ENCODE measurements at regions not wholly inside any gene's neighbourhood (a gene's known extent, or its start where the extent isn't known, plus 50 kb on each side); places are given as distances from the start of the nearest gene placed in this dataset.
A peak's percentile ranks its signal among the peaks of the same experiment; 100 is the strongest.
"Not testable (repeated sequence)": the region's sequence is repeated elsewhere in the genome, so short reads cannot be mapped to it uniquely, and the experiment has no call there.

- no peak for DNase-seq (ENCODE audit: low spot score)
These were observed 2031.3 kb upstream of the CELF4 start for GRCh38 chr18:39596891-39597290.

- no peak for DNase-seq (ENCODE audit: low spot score)
These were observed 2030.6 kb upstream of the CELF4 start for GRCh38 chr18:39596221-39596620.

- DNase-seq (ENCODE audit: low spot score) = no peak
These were observed 2028.6 kb upstream of the CELF4 start for GRCh38 chr18:39594206-39594605.

DNA sequence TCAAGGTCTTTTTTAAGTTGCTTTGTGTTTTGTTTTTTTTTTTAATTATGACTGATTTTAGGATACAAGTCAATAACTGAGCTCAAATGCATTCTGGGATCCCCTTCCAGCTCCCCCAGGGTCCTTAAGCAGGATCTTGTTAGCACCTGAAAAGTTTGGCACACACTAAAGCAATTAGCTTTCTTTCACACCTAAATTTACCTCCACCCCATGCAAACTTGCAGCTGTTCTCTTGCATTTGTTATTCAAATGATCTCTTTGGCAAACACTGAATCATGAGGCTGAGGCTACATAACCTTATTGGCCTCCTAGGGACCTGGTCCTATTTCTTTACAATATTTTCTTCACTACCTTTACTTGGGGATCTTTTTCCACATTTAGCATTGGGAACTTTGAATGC, 2026.1 kb upstream of the CELF4 start:
- DNase-seq (ENCODE audit: low spot score) = no peak

GRCh38 chr18:39589496-39589895, 2023.9 kb upstream of the CELF4 start:
- DNase-seq (ENCODE audit: low spot score) = no peak

DNA sequence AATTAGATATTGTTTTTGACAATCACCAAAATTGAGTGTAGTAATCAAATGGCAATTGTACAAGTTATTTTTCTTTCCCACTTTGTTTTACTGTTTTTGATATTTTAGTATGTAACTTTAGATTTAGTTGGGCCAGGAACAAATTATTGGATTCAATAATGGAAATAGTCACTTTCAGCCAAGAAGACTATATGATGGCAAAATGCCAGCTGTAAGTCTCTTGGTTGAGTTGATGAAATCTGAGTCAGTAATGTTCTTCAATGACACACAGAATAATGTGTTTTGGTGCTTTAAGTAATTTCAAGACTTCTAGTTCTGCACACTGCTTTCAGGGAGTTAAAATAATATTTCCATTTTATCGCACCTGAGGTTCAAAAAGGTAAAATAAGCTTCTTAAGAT, 2022.0 kb upstream of the CELF4 start:
- no peak for DNase-seq (ENCODE audit: low spot score)

DNA sequence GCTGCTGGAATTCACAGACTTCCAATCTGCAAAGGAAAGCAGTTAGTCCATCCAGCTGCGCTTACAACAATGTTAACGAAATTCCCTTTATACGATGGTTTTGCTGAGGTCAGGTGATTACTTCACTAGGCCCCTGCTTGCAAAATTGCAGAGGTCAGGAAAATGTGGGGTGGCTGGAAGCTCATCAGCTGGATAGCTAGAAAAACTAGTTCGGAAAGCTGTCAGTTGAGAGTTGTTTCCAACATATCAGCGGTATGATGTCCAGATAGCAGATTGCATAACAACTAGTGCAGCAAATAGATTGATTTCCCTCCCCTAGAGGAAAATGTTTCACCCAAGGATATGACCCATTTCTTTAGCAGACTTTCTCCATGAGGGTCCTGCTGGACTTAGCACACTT, 2021.1 kb upstream of the CELF4 start:
- no peak for DNase-seq (ENCODE audit: low spot score)

GRCh38 chr18:39574897-39575296, 2009.3 kb upstream of the CELF4 start:
- DNase-seq (ENCODE audit: low spot score) = no peak

DNA sequence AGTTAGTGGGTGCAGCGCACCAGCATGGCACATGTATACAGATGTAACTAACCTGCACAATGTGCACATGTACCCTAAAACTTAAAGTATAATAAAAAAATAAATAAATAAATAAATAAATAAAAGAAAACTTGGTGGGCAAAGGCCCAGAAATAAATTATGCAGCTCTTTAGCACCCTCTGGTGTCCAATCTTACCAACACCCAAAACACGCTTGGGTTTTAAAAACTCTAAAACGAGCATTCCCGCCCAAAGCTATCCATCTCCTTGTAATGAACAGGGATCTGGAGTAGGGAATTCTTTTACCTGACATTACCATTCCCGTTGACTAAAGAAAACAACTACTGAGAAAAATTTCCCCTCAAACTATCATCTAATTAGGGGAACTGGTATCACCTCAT, 2005.9 kb upstream of the CELF4 start:
- DNase-seq (ENCODE audit: low spot score) = peak; percentile 40

DNA sequence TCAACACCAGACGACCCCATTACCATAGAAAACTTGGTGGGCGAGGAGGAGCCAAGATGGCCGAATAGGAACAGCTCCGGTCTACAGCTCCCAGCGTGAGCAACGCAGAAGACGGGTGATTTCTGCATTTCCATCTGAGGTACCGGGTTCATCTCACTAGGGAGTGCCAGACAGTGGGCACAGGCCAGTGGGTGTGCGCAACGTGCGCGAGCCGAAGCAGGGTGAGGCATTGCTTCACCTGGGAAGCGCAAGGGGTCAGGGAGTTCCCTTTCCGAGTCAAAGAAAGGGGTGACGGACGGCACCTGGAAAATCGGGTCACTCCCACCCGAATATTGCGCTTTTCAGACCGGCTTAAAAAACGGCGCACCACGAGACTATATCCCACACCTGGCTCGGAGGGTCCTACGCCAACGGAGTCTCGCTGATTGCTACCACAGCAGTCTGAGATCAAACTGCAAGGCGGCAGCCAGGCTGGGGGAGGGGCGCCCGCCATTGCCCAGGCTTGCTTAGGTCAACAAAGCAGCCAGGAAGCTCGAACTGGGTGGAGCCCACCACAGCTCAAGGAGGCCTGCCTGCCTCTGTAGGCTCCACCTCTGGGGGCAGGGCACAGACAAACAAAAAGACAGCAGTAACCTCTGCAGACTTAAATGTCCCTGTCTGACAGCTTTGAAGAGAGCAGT, 2000.1 kb upstream of the CELF4 start:
- not testable (repeated sequence) for DNase-seq (ENCODE audit: low spot score)

GRCh38 chr18:39564716-39565115, 1999.1 kb upstream of the CELF4 start:
- DNase-seq (ENCODE audit: low spot score) = no peak

DNA sequence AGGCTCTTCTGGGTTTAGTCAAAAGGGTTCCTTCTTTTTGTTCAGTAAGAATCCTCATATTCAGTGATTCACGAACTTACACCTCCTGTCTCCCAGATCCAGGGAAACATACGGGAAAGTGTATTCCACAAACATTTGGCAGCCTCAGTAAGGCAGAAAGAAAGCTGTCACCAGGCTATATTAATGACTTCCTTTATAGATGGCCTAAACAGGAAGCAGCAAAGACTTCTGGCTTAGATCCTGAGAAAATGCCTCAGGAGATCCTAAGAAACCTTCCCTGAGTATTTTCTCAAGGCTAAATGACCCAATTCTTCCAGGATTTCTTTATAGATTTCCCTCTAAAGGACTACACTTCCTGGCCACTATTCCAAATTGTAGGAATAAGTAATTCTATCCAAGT, 1995.5 kb upstream of the CELF4 start:
- DNase-seq (ENCODE audit: low spot score) = peak; percentile 74

DNA sequence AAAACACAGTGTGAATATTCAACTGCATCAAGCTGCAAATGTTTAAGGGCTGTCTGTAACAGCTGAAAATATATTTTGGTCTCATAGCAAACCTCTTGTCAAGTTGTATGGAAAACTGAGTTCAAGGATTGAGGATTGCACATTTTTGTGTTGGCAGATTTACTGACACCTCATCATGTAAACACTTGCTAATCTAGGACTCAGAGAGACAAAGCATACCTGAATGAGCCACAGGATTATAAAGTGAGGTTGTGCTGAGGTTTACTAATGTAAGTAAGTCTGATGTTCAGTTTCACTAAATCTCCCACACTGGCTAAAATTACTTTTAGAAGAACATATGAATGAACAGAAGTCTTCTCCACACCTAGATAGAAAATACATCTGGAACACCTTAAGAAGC, 1993.1 kb upstream of the CELF4 start:
- no peak for DNase-seq (ENCODE audit: low spot score)

GRCh38 chr18:39555496-39555895, 1989.9 kb upstream of the CELF4 start:
- DNase-seq (ENCODE audit: low spot score) = no peak

DNA sequence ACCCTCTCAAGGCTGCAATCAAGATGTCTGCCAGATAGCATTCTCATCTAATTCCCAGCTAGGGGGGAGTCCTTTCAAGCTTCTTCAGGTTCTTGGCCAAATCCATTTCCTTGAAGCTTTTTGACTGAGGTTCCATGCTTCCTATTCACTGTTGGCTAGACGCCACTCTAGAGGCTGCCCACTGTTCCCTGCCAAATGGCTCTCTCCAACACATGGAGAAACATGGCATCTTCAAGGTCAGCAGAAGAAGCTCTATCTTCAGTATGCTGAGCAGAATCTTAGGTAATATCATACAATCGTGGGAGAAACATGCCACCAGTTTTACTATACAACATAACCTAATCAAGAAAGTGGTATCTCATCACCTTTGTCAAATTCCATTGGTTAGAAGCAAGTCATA, 1985.1 kb upstream of the CELF4 start:
- DNase-seq (ENCODE audit: low spot score) = no peak

GRCh38 chr18:39549144-39549543, 1983.5 kb upstream of the CELF4 start:
- DNase-seq (ENCODE audit: low spot score) = no peak

- DNase-seq (ENCODE audit: low spot score) = no peak
These were observed 1966.1 kb upstream of the CELF4 start for GRCh38 chr18:39531659-39532058.

DNA sequence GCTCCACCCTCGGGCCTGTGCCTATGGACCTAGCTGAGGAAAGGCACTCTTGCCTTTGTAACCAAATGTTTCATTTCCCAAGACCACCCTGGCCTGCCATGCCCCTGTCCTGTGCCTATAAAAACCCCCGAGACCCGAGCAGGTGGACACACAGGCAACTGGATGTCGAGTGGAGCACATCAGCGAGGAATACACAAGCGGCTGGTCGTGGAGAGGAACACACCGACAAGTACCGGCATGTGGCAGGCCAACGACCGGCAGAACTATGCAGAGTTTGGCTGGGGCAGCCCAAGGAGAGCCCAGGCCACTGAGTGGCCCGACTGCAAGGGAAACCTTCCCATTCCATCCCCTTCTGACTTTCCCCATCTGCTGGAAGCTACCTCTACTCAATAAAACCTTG, 1963.8 kb upstream of the CELF4 start:
- no peak for DNase-seq (ENCODE audit: low spot score)

DNA sequence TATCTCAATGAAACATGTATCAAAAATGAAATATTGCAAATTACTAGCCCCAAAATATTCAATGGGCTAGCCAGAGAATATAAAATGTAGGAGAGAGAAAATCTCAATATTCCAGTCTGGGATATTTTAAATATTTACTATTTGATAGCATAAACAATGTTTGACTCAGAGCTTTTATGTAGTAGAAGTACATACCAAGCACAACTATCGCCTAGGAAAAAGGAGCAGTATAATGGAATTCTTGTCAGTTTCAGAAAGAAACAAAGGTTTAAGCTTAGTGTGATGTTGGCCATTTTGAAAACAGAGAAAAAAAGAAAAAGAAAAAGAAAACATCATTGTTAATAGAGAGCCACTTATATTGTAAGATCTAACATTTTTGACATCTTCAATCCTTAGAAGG, 1961.9 kb upstream of the CELF4 start:
- DNase-seq (ENCODE audit: low spot score) = no peak

- no peak for DNase-seq (ENCODE audit: low spot score)
These were observed 1958.8 kb upstream of the CELF4 start for GRCh38 chr18:39524370-39524769.

GRCh38 chr18:39523281-39523680, 1957.7 kb upstream of the CELF4 start:
- DNase-seq (ENCODE audit: low spot score) = peak; percentile 69

DNA sequence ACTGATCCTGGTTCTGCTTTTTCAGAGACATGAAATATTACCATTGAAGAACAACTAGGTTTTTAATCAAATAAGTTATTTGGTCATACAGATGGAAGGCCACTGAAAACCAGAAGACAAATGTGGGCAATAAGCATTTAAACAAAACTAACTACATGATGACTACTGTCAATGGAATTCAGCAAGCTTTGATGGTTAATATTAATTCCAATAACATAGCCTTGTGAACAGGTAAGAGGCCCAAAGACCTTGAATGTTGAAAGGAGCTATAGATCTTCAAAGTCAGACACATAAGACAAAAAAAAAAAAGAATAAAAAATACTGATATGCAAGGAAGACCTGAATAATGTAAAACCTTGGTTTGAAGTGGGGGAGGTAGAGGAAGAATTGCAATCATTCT, 1955.6 kb upstream of the CELF4 start:
- DNase-seq (ENCODE audit: low spot score) = no peak

DNA sequence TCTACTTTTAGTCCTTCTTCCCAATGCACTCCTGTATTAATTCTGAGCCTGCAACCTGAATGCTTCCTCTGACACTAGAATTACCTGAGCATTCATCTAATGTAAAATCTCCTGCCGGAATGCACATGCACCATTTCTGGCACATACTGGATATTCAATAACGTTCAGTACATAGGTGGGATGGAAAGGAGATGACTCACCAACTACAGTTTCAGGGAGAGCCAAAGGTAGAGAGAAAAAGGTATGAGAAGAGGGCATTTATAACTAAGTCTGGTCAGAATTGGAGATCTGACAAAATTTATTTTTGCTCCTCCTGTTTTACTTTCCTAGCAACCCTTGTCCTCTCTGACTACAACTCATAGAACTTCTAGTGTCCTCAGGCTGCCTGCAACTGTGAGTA, 1954.1 kb upstream of the CELF4 start:
- DNase-seq (ENCODE audit: low spot score) = no peak

DNA sequence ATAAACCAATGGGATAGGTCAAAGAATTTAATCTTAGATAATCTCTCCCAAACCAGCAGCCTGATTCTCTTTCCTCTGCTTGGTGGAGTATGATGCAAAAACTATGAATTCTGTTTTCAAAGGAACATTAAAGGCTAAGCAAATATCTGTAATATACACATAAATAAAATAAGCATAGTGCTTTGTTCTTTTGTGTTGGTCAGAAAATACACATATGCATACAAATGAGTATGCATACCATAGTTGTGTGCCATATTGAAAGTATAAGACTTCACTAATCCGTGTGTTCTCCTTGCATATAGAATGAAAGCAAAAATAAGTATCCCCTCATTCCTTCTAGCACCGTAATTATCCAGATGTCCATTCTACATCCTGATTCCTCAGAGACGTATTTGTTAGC, 1949.7 kb upstream of the CELF4 start:
- DNase-seq (ENCODE audit: low spot score) = no peak

DNA sequence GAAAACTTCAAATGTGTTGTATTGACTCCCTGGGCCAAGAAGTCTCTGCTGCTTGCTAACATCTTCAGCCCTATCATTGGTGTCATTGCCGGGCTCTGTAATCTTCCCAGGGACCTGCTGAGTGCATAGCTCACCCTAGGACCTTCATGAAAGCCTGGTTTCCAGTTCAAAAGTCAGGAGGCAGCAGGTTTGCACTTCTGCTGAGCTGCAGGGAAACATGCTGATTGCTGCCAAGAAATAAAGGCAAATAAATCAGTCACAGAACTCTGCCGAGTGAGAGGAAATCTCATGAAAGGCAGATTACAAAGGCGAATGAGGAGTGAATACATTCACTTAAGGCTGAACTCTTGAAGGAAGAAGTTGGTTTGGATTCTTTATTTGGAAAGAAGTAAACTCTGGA, 1947.6 kb upstream of the CELF4 start:
- DNase-seq (ENCODE audit: low spot score) = no peak

All from kidney capillary endothelial cell (primary cell).